SKM-1 treated with dmso at 0.1 percent for 144 hours (cell line): ENCODE measurements at regions not wholly inside any gene's neighbourhood (a gene's known extent, or its start where the extent isn't known, plus 50 kb on each side); places are given as distances from the start of the nearest gene placed in this dataset.
"Not testable (repeated sequence)": the region's sequence is repeated elsewhere in the genome, so short reads cannot be mapped to it uniquely, and the experiment has no call there.

Experiments
- DNase-seq: peaks from one replicate; lab custom pipeline; 2025; ENCODE audit not compliant: unreplicated experiment; lab: John Stamatoyannopoulos, UW

DNA sequence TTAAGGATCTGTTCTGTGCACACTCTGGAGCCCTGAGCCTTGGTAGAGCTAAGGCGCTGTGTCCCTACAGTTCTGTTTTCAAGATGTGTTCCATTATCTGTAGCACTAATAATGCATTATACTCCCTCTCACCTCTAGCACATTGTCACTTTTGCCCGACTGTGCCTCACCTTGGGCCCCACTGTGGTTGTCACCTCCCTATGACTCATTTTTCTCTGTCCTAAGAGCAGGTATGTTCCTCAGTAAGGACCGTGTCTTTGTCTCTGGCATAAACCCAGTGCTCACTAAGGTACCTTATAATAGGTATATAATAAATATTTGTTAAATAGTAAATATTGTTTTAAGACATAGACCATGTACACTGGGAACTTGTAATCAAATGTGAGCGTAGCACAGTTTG is 942.5 kb upstream of the CITED2 start:
- no peak for DNase-seq

DNA sequence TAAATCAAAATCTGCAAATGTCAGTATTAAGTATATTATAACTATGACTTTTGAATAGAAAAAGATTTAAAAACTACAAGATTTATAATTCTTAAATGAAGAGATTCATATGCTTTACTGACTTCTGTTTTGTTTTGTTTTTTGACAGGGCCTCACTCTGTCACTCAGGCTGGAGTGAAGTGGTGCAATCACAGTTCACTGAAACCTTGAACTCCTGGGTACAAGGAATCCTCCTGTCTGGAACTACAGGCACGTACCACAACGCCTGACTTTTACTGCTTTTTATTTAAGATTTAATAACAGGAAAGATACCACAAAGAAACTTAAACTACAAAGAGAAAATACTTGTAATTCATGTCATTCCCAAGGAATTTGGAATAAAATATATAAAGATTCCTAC is 940.2 kb upstream of the CITED2 start:
- no peak for DNase-seq

DNA sequence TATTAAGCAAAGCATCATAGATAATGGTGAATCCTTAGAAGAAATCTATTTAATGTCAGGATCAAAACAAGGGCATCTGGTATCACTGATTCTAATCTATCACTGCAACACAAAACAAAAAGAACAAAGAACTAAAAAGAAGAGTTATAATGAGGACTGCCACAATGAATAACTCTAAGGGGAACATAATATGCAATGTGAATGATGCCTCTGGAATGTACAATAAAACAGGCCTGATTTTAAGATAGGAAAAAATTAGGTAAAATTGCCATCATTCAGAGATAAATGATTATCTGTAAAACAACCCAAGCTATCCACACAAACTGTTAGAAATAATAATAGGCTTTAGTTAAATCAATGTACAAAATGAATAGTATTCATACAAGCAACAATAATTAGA is 936.7 kb upstream of the CITED2 start:
- DNase-seq = no peak

DNA sequence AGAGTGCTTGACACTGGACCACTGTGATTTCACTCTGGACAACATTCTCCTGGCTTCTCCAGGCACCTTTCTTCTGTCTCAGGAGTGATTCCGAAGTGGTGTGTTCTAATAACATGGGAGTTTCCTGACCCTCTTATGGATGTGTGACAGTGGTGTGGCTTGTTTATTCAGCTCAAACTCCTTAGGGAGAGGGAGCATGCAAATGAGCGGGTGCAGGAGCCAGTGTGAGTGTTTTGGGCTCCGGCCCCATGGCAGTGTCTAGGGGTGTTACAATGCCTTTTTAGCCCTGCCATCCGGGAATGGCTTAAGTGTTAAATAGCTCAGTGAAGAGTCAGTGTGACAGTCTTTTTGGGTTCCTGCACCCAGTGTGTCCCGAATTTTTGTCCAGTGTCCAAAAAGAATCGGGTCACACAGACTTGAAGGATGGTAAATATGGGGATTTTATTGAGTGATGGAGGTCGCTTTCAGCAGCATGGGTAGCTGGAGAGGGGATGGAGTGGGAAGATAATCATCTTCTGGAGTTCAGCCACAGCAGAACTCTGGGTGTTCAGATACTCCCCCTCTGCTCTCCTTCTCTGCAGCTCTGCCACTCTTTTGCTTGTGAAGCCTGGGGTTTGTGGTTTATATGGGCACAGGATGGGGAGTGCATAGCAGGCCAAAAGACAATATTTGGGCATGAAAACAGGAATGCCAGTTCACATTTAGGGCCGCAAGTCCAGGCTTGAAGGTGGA is 928.9 kb upstream of the CITED2 start:
- no peak for DNase-seq

DNA sequence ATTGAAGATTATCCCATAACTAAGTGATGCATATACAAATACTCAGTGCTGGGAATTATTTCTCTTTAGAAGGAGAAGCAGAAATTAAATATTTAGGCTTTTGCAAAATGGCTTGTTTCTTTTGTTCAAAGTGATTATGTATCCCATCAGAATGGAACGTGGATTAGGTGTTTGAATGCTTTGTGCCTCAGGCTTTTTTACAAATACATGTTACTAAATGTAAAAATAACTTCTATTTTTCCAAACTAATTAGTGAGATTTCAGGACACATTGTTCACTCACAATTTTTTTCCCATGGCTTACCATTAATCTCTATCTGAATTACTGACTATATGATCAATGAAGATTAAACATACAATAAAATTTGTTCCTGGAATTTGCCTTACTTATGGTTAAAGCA is 925.9 kb upstream of the CITED2 start:
- no peak for DNase-seq

DNA sequence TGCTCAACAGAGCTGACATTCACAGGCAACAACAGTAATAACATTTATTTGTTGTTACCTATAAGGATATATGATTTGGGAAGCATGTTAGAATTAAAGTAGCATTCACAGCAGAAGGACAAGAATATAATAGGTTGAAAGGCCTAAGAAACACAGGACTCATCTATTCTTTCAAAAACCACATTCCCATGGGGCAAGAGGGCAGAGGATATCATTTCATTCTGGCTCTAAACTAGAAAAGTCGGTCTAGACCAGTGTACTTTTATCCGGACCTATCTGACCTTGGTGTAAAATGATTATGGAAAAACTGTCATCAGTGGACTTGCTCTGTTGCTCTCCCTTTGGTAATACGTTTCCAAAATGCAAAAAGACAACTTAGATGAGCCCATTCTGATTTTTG is 914.7 kb upstream of the CITED2 start:
- no peak for DNase-seq

DNA sequence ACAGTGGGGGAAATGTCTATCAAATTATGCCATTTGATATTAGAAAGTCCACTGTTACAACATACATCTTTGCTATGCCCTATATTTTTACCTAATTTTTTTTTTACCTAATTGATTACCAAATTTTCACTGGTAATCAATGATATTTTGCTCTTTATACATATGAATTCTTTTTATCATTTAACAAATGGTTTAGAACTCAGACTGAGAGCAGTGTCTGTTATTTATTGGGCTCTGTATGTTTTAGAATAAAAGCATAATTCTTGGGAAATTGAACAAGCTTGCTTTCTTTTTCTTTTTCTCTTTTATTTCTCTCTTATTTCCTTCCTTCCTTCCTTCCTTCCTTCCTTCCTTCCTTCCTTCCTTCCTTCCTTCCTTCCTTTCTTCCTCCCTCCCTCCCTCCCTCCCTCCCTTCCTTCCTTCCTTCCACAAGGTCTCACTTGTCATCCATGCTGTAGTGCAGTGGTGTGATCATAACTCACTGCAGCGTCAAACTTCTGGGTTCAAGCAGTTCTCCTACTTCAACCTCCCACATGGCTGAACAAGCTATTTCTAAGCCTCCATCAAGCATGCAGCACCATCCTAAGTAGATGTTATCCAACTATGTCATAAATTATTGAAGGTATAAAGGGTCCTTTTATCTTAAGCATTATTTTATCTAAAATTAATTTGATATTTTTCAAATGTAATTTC is 911.7 kb upstream of the CITED2 start:
- DNase-seq = no peak

DNA sequence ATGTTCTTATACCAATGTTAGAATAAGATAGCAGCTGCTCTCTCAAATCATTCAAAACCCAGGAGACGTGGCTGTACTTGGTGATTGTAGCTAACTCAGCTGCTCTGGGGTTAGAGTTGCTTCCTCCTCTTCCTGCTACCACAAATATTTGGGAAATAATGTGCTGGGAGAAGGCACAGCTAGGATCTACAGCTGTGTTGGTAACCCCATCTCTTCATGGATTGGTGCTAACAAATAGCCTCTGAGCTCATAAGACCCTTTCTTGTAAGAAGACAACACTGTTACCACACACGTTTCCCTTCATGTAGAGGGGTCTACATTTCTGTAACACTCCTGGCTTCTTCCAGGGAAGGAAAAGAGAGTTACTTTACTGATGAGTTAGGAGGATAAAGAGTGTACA is 911.0 kb upstream of the CITED2 start:
- no peak for DNase-seq

DNA sequence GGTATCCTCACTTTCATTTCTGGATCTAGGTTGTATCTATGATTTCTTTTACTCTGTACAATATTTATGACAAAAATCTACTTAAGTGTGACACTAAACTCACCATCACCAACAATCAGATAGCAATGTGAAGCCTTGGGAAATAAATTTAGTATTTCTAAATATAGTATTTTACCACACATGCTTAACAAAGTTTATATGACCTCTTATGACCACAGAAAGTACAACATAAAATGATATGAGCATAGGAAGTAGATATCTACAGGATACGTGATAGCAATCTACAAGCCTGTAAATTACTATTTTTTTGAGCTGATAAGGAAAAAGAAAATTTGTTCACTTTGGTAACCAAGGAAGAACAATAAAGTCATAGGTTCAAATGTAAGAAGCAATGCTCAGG is 910.4 kb upstream of the CITED2 start:
- DNase-seq = no peak

DNA sequence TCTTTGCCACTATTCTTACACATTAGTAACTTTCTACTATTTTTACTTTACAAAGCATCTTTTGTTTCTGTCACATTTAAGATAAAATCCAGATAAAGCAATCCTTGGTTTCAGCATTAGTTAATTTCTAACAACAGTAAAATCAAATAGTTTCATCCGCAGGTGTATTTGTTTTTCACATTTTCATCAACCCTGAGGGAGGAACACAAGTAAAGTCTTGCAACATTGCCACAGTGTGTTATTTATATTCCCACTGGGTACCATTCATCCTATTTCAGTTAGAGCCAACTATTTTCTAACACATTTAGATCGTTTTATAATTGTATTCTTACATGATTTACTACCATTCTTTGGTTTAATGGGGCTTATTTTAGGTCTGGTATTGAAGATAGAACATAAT is 908.7 kb upstream of the CITED2 start:
- no peak for DNase-seq

DNA sequence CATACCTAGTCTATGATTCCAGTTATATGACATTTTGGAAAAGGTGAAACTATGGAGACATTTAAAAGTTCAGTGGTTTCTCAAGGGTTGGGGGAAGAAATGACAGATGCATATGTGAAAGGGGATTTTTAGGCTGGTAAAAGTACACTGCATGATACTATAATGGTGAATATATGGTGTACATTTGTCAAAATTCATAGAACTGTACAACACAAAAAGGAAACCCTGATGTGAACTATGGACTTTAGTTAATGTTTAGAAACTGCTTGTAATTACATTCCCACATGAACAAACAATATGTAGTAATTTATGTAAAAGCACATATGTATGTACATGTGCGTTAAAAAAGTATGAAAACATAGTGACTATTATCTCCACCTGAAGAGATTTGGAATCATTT is 907.3 kb upstream of the CITED2 start:
- DNase-seq = no peak

DNA sequence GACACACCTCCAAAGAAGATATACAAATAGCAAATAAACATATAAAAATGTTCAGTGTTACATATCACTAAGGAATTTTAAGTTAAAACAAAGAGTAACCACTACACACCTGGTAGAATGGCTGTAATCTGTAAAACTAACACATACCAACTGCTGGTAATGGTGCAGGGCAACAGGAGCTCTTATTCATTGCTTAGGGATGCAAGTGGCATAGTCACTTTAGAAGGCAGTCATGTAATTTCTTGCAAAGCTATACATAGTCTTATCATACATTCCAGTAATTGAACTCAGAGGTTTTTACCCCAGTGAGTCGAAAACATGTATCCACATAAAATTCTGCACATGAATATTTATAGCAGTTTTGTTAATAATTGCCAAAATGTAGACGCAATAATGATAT is 906.8 kb upstream of the CITED2 start:
- no peak for DNase-seq

DNA sequence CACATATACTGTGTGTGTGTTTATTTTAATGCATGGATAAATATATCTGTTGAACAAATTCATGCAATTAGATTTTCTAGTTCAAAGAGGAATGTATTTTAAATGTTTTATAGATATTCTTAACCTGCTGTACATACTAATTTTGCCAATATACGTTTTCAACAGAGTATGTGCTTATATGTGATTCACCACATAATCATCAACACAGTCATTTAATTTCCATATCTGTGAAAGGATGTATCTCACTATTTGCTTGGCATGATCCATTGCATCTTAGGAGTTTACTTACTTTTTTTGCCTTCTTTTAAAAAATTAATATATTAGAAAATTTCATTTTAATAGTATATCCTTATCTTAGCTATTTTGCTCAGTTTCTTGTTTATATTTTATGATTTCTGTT is 902.3 kb upstream of the CITED2 start:
- DNase-seq = no peak

DNA sequence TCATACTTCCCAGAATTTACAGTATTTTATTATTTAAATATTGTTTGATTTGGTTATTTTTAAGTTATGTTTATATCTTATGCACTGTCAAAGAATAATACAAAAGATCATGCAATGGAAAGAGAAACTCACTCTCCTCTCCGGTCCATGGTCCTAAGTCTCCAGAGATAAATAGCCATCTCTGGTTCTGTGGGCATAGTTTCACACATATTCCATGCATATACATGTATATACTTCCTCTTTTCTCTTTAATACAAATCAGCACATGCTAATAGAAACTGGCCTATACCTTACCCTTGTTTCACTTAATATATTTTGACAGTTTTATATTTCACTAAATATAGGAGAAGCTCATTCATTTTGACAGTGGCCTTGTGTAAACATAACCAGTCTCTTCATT is 901.7 kb upstream of the CITED2 start:
- DNase-seq = no peak

DNA sequence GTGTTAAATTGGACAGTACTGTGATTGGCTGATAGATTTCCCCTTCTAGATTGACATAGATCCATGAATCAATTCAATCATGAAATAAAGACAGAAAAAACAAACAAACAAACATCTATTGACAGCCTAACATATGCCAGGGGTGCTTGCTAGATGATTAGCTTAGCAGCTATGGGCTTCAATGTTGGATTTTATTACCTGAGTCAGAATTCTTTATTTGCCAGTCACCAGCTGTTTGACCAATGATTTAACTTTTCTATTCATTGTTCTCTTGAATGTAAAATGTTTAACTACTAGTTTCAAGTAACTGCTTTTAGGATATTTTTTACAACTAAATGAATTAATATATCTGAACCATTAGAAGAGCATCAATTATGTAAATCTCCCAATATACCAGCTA is 901.3 kb upstream of the CITED2 start:
- DNase-seq = no peak

DNA sequence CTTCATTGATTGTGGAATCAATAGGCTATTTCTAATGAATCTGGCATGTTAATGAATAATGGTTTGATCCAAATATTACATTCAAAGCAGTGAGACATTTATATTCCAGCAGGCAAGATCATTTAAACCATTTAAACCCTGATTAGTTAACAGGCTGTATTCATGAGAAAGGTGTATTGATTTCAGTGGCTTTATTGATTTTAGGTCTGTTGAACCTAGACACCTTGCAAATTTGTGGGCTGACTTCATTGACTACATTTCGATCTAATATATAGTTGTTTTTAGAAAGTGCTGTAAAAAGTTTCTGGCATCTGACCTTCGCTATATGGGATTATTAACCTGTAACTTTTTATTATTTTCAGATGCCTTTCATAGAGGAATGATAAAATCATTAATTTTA is 900.1 kb upstream of the CITED2 start:
- no peak for DNase-seq

DNA sequence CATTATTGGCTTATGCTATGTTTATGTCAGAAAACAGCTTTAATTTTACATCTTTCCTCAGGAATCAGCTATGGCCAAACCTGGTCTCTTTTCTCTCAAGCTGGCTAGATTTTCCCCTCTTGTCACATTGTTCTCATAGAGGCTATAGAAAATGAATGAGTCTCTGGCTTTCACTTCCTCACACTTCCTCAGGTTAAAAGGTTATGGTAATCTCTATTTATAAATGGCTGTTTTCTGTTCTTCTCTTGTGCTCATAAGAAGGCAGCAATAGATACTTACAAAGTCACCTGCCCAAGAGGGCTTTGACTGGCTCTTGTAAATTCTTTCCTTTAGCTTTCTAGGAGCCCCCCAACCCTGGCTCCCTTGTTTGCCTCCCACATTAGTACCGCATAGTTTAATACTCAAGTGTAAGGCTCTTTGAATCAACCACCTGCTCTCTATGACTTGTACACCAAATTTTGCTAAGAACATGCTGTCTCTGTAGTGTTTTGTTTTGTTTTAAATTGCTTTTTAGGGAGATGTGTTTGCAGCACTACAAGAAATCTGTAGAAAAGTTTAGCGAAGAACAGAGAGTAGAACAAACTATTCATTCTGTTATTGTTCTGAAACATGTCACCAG is 897.4 kb upstream of the CITED2 start:
- DNase-seq = peak; percentile 36

DNA sequence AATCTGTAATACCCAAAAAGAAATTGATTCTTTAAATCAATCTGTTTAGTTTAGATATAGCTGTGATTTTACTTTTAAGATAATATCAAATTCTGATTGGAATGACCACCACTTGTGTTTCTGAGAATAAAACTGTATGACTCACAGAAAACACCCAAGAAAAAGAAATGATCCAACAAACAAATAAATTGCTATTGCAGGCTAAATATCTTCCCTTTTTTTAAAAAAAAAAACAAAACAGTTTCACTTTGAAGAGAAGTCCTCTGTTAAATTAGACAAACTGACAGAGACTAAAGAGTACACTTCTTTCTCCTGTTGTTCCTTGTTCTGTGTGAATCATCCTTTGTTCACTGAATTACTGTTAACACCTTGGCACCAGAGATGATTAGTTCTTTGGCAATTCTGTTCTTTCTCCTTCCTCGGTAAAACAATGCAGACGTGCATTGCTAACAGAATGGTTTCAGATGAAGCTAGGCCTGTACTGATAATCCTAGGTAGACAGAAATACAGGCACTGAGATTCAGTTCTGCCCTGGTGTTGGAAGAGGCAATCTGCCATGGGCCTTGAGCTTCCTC is 895.2 kb upstream of the CITED2 start:
- DNase-seq = no peak

DNA sequence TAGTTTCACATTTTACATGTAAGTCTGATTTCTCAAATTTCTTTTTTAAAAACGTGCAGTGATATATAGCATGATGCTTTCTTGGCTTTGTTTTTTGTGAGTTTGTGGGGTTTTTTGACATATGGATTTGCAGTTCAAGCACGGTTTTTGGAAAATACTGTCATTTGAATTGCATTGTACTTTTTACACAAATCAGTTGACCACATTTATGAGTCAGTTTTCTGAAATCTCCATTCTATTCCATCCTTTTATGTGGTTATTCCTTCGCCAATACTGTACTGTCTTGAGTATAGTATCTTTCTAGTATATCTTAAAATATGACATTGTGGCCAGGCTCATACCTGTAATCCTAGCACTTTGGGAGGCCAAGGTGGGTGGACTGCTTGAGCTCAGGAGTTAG is 890.0 kb upstream of the CITED2 start:
- no peak for DNase-seq

DNA sequence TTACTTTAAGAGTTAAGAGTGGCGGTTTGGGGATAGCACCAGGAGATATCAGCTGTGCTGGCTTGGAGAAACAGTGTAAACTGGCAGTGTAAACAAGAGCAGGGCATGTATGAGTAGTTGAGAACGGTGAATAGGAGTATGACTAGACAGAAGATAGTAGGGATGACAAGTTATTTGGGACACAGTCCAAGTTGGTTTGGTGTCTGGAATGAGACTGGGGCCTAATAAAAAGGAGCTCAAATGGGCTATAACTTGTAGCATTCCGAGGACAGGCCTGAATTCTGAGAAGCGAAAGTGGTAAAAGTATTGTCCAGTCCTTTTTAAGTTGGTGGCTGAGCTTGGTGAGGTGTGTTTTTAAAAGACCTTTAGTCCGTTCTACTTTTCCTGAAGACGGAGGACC is 883.9 kb upstream of the CITED2 start:
- DNase-seq = not testable (repeated sequence)

DNA sequence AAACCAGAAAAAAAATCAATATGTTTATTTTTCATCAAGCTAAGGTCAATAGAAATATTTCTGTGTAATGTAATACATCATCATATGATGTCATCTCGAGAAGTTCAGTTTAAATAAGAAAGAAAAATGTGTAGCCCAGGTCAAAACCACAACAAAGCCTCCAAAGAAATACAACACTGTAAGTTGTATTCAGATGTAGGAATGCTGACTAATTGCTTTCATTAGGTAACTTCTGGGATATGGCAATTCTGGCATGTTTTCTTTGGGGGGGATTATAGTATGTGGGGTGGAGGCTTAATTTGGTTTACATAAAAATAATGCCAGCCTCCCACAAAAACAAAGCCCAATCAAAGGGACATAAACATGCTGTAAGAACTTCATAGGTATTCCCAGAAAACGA is 881.8 kb upstream of the CITED2 start:
- no peak for DNase-seq

DNA sequence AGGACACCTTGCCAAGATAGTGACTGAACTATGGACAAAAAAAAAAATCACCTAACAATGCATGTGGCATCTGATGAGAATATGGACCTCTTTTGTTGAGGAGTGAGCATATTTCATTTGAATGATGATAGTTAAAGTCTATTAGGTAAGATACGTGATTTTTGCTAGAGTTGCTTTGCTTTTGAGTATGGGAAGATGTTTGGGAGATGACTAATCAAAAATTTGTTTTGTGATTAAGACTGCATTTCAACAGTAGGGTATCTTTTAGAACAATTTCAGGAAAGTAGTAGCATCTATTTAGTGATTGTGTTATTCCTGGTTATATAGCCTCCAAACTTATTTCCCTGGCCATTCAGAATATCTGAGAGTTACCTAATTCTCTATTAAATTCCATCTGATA is 878.6 kb upstream of the CITED2 start:
- DNase-seq = no peak
